Liver (tissue), 3 donors: ENCODE measurements at regions not wholly inside any gene's neighbourhood (a gene's known extent, or its start where the extent isn't known, plus 50 kb on each side); places are given as distances from the start of the nearest gene placed in this dataset.

ENCODE experiments used
- CTCF ChIP-seq: fragments of 150-350 bp; IDR thresholded peaks from 2 replicates; pipeline ENCODE4 v1.5.1; 2017; ENCODE audit warnings: improper control_type of control experiment, low read depth, low read length; ENCODE audit not compliant: missing input control
- EGR1 ChIP-seq, 2 donors: IDR thresholded peaks; 2 replicates each; pipeline ENCODE4 v1.6.1; 2016 to 2018; ENCODE audit warnings: antibody characterized with exemption in 2 of 2, low read depth in 2 of 2
- FOXA1 ChIP-seq: IDR thresholded peaks from 2 replicates; pipeline ENCODE4 v1.6.1; 2016; ENCODE audit warnings: antibody characterized with exemption
- GABPA ChIP-seq, 2 donors: IDR thresholded peaks in 1 of 2; conservative IDR thresholded peaks in 1 of 2; 2 replicates each; pipeline ENCODE4 v1.6.1; 2016; ENCODE audit warnings: antibody characterized with exemption in 2 of 2, mild to moderate bottlenecking in 1 of 2, moderate library complexity in 1 of 2
- JUND ChIP-seq, 2 donors: IDR thresholded peaks; 2 replicates each; pipeline ENCODE4 v1.6.1; 2016; ENCODE audit warnings: antibody characterized with exemption in 2 of 2
- MAX ChIP-seq: IDR thresholded peaks from 2 replicates; pipeline ENCODE4 v1.6.1; 2016; ENCODE audit warnings: antibody characterized with exemption
- RAD21 ChIP-seq, 2 donors: IDR thresholded peaks; 2 replicates each; pipeline ENCODE4 v1.6.1; 2016; ENCODE audit warnings: antibody characterized with exemption in 2 of 2, mild to moderate bottlenecking in 2 of 2
- RXRA ChIP-seq, 2 donors: IDR thresholded peaks; 2 replicates each; pipeline ENCODE4 v1.6.1; 2017 to 2018; ENCODE audit warnings: antibody characterized with exemption in 2 of 2, mild to moderate bottlenecking in 1 of 2
- SP1 ChIP-seq: IDR thresholded peaks from 2 replicates; pipeline ENCODE4 v1.6.1; 2018; ENCODE audit warnings: antibody characterized with exemption, mild to moderate bottlenecking
- TAF1 ChIP-seq: conservative IDR thresholded peaks from 2 replicates; pipeline ENCODE4 v1.6.1; 2016; ENCODE audit warnings: antibody characterized with exemption, mild to moderate bottlenecking
- YY1 ChIP-seq: IDR thresholded peaks from 2 replicates; pipeline ENCODE4 v1.6.1; 2016; ENCODE audit warnings: antibody characterized with exemption, mild to moderate bottlenecking
- TF ChIP-seq, protein P1 (sequence below): IDR thresholded peaks from 2 replicates; pipeline ENCODE4 v1.6.1; 2016; ENCODE audit warnings: antibody characterized with exemption, mild to moderate bottlenecking
- TF ChIP-seq, protein P2 (sequence below): IDR thresholded peaks from 2 replicates; pipeline ENCODE4 v1.6.1; 2016; ENCODE audit warnings: antibody characterized with exemption
- TF ChIP-seq, protein P3 (sequence below): IDR thresholded peaks from 2 replicates; pipeline ENCODE4 v1.6.1; 2016; ENCODE audit warnings: antibody characterized with exemption
- donor health status: healthy.
- donor health status: healthy.

- no peak for TF ChIP-seq CTCF
- no peak for TF ChIP-seq TAF1
- TF ChIP-seq, protein P1, sequence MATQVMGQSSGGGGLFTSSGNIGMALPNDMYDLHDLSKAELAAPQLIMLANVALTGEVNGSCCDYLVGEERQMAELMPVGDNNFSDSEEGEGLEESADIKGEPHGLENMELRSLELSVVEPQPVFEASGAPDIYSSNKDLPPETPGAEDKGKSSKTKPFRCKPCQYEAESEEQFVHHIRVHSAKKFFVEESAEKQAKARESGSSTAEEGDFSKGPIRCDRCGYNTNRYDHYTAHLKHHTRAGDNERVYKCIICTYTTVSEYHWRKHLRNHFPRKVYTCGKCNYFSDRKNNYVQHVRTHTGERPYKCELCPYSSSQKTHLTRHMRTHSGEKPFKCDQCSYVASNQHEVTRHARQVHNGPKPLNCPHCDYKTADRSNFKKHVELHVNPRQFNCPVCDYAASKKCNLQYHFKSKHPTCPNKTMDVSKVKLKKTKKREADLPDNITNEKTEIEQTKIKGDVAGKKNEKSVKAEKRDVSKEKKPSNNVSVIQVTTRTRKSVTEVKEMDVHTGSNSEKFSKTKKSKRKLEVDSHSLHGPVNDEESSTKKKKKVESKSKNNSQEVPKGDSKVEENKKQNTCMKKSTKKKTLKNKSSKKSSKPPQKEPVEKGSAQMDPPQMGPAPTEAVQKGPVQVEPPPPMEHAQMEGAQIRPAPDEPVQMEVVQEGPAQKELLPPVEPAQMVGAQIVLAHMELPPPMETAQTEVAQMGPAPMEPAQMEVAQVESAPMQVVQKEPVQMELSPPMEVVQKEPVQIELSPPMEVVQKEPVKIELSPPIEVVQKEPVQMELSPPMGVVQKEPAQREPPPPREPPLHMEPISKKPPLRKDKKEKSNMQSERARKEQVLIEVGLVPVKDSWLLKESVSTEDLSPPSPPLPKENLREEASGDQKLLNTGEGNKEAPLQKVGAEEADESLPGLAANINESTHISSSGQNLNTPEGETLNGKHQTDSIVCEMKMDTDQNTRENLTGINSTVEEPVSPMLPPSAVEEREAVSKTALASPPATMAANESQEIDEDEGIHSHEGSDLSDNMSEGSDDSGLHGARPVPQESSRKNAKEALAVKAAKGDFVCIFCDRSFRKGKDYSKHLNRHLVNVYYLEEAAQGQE, result no peak
- TF ChIP-seq MAX, result no peak
- TF ChIP-seq YY1, result no peak
- no peak for TF ChIP-seq GABPA (IDR thresholded peaks at IDR 0.05 in 1 of 2, conservative IDR thresholded peaks at IDR 0.05 in 1 of 2)
- TF ChIP-seq RXRA (IDR thresholded peaks at IDR 0.05), result no peak
- TF ChIP-seq FOXA1, result no peak
- no peak for TF ChIP-seq EGR1 (IDR thresholded peaks at IDR 0.05; ENCODE audit: low read depth in 2 of 2)
- TF ChIP-seq, protein P2, sequence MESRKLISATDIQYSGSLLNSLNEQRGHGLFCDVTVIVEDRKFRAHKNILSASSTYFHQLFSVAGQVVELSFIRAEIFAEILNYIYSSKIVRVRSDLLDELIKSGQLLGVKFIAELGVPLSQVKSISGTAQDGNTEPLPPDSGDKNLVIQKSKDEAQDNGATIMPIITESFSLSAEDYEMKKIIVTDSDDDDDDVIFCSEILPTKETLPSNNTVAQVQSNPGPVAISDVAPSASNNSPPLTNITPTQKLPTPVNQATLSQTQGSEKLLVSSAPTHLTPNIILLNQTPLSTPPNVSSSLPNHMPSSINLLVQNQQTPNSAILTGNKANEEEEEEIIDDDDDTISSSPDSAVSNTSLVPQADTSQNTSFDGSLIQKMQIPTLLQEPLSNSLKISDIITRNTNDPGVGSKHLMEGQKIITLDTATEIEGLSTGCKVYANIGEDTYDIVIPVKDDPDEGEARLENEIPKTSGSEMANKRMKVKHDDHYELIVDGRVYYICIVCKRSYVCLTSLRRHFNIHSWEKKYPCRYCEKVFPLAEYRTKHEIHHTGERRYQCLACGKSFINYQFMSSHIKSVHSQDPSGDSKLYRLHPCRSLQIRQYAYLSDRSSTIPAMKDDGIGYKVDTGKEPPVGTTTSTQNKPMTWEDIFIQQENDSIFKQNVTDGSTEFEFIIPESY, result no peak
- TF ChIP-seq SP1, result no peak
- no peak for TF ChIP-seq JUND (IDR thresholded peaks at IDR 0.05)
- no peak for TF ChIP-seq RAD21 (IDR thresholded peaks at IDR 0.05)
- TF ChIP-seq, protein P3, sequence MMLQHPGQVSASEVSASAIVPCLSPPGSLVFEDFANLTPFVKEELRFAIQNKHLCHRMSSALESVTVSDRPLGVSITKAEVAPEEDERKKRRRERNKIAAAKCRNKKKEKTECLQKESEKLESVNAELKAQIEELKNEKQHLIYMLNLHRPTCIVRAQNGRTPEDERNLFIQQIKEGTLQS, result no peak
These were observed 1043.1 kb downstream of the NAALADL2 start for GRCh38 chr3:175902226-175902625.
